CD4-positive, alpha-beta T cell treated with Interleukin-2 at 100 ng/mL for 4 hours (primary cell): ENCODE measurements at regions not wholly inside any gene's neighbourhood (a gene's known extent, or its start where the extent isn't known, plus 50 kb on each side); places are given as distances from the start of the nearest gene placed in this dataset.

Experiments
- DNase-seq: peaks from one replicate; pipeline ENCODE4 v3.0.0-alpha.2; 2020; ENCODE audit warnings: low spot score

DNA sequence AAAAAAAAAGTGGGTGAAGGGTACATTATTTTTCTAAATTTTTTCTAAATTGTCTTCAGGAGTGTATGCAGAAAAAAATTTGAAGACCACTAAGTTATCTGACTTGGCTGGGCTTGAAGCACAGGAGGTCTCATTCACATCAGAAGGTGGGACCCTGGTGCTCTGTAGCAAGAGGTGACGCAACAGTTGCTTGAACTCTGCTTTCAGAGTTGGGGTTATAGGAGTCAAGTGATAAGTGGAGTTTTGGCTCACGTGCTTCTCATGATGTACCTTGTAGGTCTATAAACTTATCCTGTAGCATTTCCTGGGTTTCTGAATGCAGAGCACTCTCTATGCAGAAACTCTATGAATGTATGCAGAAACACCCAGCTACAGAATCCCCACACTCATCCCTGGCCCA is 58.5 kb upstream of the FOXC1 start:
- DNase-seq = no peak

DNA sequence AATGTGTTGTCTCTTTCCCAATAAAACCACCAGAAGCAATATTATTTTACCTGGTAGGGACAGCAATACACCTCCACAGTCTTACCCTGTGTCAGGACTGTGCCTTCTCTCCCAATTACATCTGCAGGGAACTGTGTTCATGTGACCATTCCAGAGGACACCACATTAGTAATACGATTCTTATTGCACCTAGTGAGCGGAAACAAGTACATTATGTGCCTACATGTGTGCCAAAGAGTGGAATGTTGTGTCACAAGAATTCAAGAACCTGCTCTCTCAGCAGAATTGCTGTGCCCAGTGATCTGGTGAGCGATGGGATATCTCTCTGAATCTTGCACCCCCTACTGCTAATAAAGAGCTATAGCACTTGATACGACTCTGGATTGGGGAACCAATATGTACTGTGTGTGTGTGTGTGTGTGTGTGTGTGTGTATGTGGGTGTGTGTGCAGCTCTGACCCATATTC is 57.4 kb upstream of the FOXC1 start:
- peak; percentile 44 for DNase-seq

- no peak for DNase-seq
These were observed 56.1 kb upstream of the FOXC1 start for GRCh38 chr6:1553562-1554083.

DNA sequence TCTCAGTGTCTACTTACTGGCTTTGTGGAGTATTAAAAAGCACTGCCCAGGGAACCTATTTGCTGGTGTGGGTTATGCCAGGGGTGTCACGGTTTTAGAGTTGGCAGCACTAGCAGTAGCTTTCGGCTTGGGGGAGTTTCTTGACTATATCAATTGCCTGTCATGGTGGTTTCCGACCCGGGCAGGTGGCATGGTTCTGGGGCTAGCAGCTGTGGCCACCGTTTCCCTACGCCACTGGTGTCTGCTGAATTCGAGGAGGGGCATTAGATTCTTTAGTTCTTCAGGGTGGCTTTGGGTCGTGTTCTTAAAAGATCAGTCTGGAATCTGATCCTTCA is 55.6 kb upstream of the FOXC1 start:
- no peak for DNase-seq

GRCh38 chr6:1554476-1555310 is 55.0 kb upstream of the FOXC1 start:
- peak; percentile 62 for DNase-seq

DNA sequence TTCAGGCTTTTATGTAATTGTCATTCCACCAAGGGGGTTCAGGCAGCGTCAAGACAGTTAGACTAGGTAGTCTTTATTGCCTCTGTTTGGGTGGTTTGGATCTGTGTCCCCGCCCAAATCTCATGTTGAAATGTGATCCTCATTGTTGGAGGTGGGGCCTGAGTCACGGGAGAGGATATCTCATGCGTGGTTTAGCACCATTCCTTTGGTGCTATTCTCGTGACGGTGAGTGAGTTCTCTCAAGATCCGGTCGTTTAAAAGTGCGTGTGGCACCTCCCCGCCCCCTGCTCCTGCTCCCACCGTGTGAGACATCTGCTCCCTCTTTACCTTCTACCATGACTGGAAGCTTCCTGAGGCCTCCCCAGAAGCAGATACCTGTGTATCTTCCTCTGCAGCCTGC is 51.3 kb upstream of the FOXC1 start:
- DNase-seq = no peak
